SU-DHL-6 (cell line): ENCODE measurements at regions not wholly inside any gene's neighbourhood (a gene's known extent, or its start where the extent isn't known, plus 50 kb on each side); places are given as distances from the start of the nearest gene placed in this dataset.

Experiments
- H2AFZ ChIP-seq: fragments of 200-600 bp; sonication (generic); 2 replicates; pipeline ENCODE4 v1.6.1; 2014; ENCODE audit warnings: low read depth, mild to moderate bottlenecking, moderate library complexity, mixed read lengths, antibody characterized with exemption, low read length; ENCODE audit not compliant: severe bottlenecking
- H3F3A ChIP-seq: fragments of 200-600 bp; shearing (Covaris generic); 2 replicates; pipeline ENCODE4 v1.6.0; 2016; ENCODE audit warnings: antibody characterized with exemption, mild to moderate bottlenecking; ENCODE audit not compliant: insufficient read depth
- H3K27ac ChIP-seq: fragments of 200-600 bp; sonication (generic); 2 replicates; pipeline ENCODE4 v1.5.1; 2016; ENCODE audit warnings: low read depth, mild to moderate bottlenecking, low read length, moderate library complexity, mixed read lengths
- H3K27me3 ChIP-seq: fragments of 200-600 bp; sonication (generic), shearing (Covaris generic); 2 replicates; pipeline ENCODE4 v1.6.0; 2014; ENCODE audit warnings: mild to moderate bottlenecking, low read length
- H3K36me3 ChIP-seq: fragments of 200-600 bp; sonication (generic); 2 replicates; pipeline ENCODE4 v1.6.1; 2014; ENCODE audit warnings: mild to moderate bottlenecking, low read length, mixed read lengths
- H3K4me2 ChIP-seq: fragments of 300-600, 200-600 bp; shearing (Covaris generic), sonication (generic); 2 replicates; pipeline ENCODE4 v1.6.0; 2014; ENCODE audit warnings: low read length, low read depth, mild to moderate bottlenecking; ENCODE audit not compliant: poor library complexity, severe bottlenecking
- H3K4me3 ChIP-seq: fragments of 200-600 bp; sonication (generic); 2 replicates; pipeline ENCODE4 v1.5.1; 2014; ENCODE audit warnings: antibody characterized with exemption, low read length, mild to moderate bottlenecking, mixed read lengths; ENCODE audit not compliant: insufficient read depth, poor library complexity, severe bottlenecking
- H3K79me2 ChIP-seq: fragments of 200-600 bp; sonication (generic); 2 replicates; pipeline ENCODE4 v1.6.1; 2014; ENCODE audit warnings: mild to moderate bottlenecking, low read length, moderate library complexity; ENCODE audit not compliant: insufficient read depth
- H3K9ac ChIP-seq: fragments of 200-600 bp; sonication (generic); 2 replicates; pipeline ENCODE4 v1.7.0; 2014; ENCODE audit warnings: mild to moderate bottlenecking, low read length
- H3K9me2 ChIP-seq: fragments of 200-600 bp; sonication (generic); replicated peaks from 2 replicates; pipeline ENCODE4 v1.6.1; 2014; ENCODE audit warnings: low read length; ENCODE audit not compliant: insufficient read depth
- H3K9me3 ChIP-seq: fragments of 200-600 bp; sonication (generic); 2 replicates; pipeline ENCODE4 v1.6.1; 2014; ENCODE audit warnings: low read length, mixed read lengths; ENCODE audit not compliant: insufficient read depth
- H4K20me1 ChIP-seq: fragments of 200-600 bp; sonication (generic); 2 replicates; pipeline ENCODE4 v1.6.1; 2014; ENCODE audit warnings: low read depth, mild to moderate bottlenecking, antibody characterized with exemption, low read length, moderate library complexity, mixed read lengths
- EZH2phosphoT487 ChIP-seq: fragments of 200-600 bp; sonication (generic), shearing (Covaris generic); conservative IDR thresholded peaks from 2 replicates; pipeline ENCODE4 v1.6.1; 2018; ENCODE audit warnings: mild to moderate bottlenecking, antibody characterized with exemption, low read length, moderate library complexity, mixed read lengths
- TF ChIP-seq, protein P1 (sequence below): fragments of 200-600 bp; sonication (generic); IDR thresholded peaks from one replicate; pipeline ENCODE4 v1.5.1; 2017; ENCODE audit warnings: antibody characterized with exemption, mild to moderate bottlenecking, low read length, moderate library complexity; ENCODE audit not compliant: insufficient read depth, poor library complexity, severe bottlenecking

DNA sequence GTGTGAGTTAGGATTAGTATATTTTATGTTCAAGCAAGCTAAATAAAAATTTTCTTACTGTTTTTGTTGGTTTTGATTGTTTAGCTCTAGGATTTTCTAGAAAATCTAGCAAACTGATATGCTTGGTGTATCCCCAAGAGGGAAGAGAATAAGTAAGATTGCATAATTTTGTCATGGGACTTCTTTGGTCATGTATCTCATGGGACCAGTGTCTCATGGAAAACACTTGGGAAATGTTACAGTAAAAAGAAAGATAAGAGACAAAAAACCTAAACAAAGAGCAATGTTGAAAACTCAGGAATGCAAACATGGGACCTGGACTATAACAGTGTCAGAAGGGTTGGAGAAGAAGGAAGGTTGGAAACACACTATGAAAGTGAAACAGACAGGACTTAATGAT is 119.4 kb downstream of the TLR4 start:
- no peak overlapping the region for H3K27ac ChIP-seq
- no peaks in the 10 kb centered on the region for H3K36me3 ChIP-seq
- H3K79me2 ChIP-seq, result no peaks in the 10 kb centered on the region
- H2AFZ ChIP-seq, result no peak overlapping the region
- no peaks in the 10 kb centered on the region for H3K27me3 ChIP-seq
- no peaks in the 10 kb centered on the region for H3K9me2 ChIP-seq
- no peak overlapping the region for H3K4me3 ChIP-seq
- H4K20me1 ChIP-seq, result no peaks in the 10 kb centered on the region
- no peak overlapping the region for H3K9ac ChIP-seq
- no peak overlapping the region for H3K4me2 ChIP-seq
- no peaks in the 10 kb centered on the region for H3F3A ChIP-seq
- TF ChIP-seq EZH2phosphoT487, result no peak
- TF ChIP-seq, protein P1, sequence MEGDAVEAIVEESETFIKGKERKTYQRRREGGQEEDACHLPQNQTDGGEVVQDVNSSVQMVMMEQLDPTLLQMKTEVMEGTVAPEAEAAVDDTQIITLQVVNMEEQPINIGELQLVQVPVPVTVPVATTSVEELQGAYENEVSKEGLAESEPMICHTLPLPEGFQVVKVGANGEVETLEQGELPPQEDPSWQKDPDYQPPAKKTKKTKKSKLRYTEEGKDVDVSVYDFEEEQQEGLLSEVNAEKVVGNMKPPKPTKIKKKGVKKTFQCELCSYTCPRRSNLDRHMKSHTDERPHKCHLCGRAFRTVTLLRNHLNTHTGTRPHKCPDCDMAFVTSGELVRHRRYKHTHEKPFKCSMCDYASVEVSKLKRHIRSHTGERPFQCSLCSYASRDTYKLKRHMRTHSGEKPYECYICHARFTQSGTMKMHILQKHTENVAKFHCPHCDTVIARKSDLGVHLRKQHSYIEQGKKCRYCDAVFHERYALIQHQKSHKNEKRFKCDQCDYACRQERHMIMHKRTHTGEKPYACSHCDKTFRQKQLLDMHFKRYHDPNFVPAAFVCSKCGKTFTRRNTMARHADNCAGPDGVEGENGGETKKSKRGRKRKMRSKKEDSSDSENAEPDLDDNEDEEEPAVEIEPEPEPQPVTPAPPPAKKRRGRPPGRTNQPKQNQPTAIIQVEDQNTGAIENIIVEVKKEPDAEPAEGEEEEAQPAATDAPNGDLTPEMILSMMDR, result no peak
- no peaks in the 10 kb centered on the region for H3K9me3 ChIP-seq

DNA sequence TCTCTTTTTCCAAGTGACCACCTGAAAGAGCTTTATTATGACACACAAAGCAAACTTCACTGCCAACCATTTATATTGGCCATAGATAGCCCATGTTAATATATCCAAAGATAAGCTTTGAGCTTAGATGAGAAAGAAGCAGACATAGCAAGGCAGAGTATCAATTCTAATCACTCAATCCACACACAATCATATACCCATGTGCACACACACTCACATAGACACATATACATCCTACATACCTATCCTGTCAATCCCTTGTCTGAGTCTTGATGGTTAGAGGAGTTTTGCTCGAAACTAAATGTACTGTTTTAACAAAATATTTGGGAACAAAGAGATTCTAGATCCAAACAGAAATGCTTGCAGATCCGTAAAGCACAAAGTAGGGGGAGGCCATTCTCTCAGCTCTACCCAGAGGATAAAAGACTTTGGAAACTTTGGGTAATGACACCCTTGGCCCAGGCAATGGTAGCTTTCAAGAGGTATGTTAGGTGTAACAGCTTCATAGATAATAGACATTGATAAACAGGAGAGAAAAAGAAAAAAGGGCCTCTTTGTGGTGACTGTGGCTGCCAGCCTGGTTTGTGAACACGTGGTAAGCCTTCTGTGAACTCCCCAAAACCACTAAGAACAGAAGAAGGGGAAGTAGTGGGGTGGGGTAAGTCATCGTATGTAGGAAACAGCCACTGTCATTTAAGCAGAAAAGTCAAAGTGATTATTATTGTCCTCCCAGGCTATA is 121.6 kb downstream of the TLR4 start:
- Histone ChIP-seq H4K20me1 (no peaks in the 10 kb centered on the region), H3K9ac (no peak overlapping the region), H3K9me2 (no peaks in the 10 kb centered on the region), H3K4me3 (no peak overlapping the region), H3K27ac (no peak overlapping the region), H3K9me3 (no peaks in the 10 kb centered on the region), H3K4me2 (no peak overlapping the region), H3K27me3 (no peaks in the 10 kb centered on the region), H2AFZ (no peak overlapping the region), H3K79me2 (no peaks in the 10 kb centered on the region), H3K36me3 (no peaks in the 10 kb centered on the region), H3F3A (no peaks in the 10 kb centered on the region)
- TF ChIP-seq EZH2phosphoT487, result no peak
- TF ChIP-seq, protein P1, result no peak

DNA sequence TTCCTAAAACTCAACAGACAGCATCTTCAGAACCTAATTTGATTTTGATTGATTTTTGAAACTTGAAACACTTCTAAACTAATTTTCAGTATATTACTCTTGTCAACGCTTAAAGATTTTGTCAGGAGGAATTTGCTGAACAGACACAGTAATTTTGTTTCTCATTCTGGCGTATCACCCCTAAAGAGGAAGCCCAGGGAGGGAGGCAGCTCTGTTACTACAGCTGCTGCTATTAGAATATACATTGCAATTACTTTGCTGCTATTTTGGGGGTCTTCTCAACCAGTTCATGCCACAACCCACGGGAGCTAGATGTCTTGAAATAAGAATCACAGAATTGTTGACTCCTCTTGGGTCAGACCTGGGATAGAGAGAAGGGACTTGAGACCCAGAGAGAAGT is 122.6 kb downstream of the TLR4 start:
- no peaks in the 10 kb centered on the region for H4K20me1 ChIP-seq
- no peaks in the 10 kb centered on the region for H3K9me2 ChIP-seq
- no peak overlapping the region for H3K9ac ChIP-seq
- TF ChIP-seq, protein P1, result no peak
- no peak for TF ChIP-seq EZH2phosphoT487
- H3K27me3 ChIP-seq, result no peaks in the 10 kb centered on the region
- no peaks in the 10 kb centered on the region for H3K9me3 ChIP-seq
- H3K27ac ChIP-seq, result no peak overlapping the region
- no peaks in the 10 kb centered on the region for H3K79me2 ChIP-seq
- no peak overlapping the region for H3K4me2 ChIP-seq
- no peak overlapping the region for H2AFZ ChIP-seq
- no peaks in the 10 kb centered on the region for H3F3A ChIP-seq
- no peak overlapping the region for H3K4me3 ChIP-seq
- no peaks in the 10 kb centered on the region for H3K36me3 ChIP-seq
